Activated CD4-positive, alpha-beta memory T cell treated with anti-CD3 and anti-CD28 coated beads for 36 hours (primary cell): ENCODE measurements at regions not wholly inside any gene's neighbourhood (a gene's known extent, or its start where the extent isn't known, plus 50 kb on each side); places are given as distances from the start of the nearest gene placed in this dataset.
"Not testable (repeated sequence)": the region's sequence is repeated elsewhere in the genome, so short reads cannot be mapped to it uniquely, and the experiment has no call there.

Experiments used
- CTCF ChIA-PET: fragments of 350-600 bp; sonication (Branson Sonifier 250); formaldehyde crosslinking; loops from one replicate; lab custom pipeline; 2021; ENCODE audit warnings: antibody characterized with exemption, inconsistent platforms; lab: Charles Lee
- POLR2A ChIA-PET: fragments of 350-600 bp; sonication (Branson Sonifier 250); formaldehyde crosslinking; loops from one replicate; lab custom pipeline; 2021; ENCODE audit warnings: antibody characterized with exemption; lab: Charles Lee
- DNase-seq: peaks from one replicate; pipeline ENCODE4 v3.0.0-alpha.2; 2020
- H3K27ac Mint-ChIP-seq: one replicate; pipeline ENCODE4 v1.8.0; 2021; ENCODE audit warnings: mixed read lengths
- H3K27me3 Mint-ChIP-seq: one replicate; pipeline ENCODE4 v1.8.0; 2021; ENCODE audit warnings: mixed read lengths
- H3K36me3 Mint-ChIP-seq: one replicate; pipeline ENCODE4 v1.8.0; 2021; ENCODE audit warnings: mixed read lengths
- H3K4me1 Mint-ChIP-seq: one replicate; pipeline ENCODE4 v1.8.0; 2021; ENCODE audit warnings: low read depth, mixed read lengths
- H3K4me3 Mint-ChIP-seq: one replicate; pipeline ENCODE4 v1.8.0; 2021; ENCODE audit warnings: mild to moderate bottlenecking, mixed read lengths
- H3K9me3 Mint-ChIP-seq: one replicate; pipeline ENCODE4 v1.8.0; 2021; ENCODE audit warnings: mixed read lengths
- intact Hi-C: fragments of 100-400 bp; cut with micrococcal nuclease; formaldehyde crosslinking; loops from one replicate; pipeline ENCODE4 v1.15.1; 2023

DNA sequence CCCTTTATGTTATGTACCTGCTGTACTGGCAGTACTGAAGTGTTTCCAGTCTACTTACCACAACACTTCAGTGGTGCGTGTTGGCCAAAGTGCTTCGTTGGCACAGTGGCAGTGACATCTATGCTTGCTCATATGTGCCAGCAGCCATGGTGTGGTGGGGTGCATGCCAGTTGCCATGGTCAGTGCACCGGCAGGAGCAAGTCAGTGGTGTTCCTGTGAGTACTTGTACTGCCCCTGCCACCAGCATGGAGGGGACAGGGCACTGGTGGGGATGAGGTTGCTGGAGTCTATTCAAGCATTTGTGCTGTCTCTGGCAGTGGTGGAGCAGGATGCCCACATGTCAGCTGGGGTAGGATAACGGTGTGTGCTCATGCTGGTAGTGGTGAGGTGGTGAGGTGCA is 800.0 kb downstream of the TRHDE start:
- H3K9me3 Mint-ChIP-seq, result peaks cover 9% of the 10 kb centered on the region
- H3K4me3 Mint-ChIP-seq, result no peak overlapping the region
- H3K27ac Mint-ChIP-seq, result no peak overlapping the region
- no peak for DNase-seq
- H3K4me1 Mint-ChIP-seq, result no peaks in the 10 kb centered on the region
- H3K36me3 Mint-ChIP-seq, result no peaks in the 10 kb centered on the region
- ChIA-PET POLR2A (no interaction called here), CTCF (no interaction called here)
- no peaks in the 10 kb centered on the region for H3K27me3 Mint-ChIP-seq
- intact Hi-C loops, result no loop called here

GRCh38 chr12:73076760-73077159 is 804.6 kb downstream of the TRHDE start:
- Mint-ChIP-seq H3K4me1 (no peaks in the 10 kb centered on the region), H3K27me3 (no peaks in the 10 kb centered on the region), H3K36me3 (no peaks in the 10 kb centered on the region), H3K4me3 (no peak overlapping the region), H3K9me3 (peaks cover 15% of the 10 kb centered on the region), H3K27ac (no peak overlapping the region)
- intact Hi-C loops, result no loop called here
- ChIA-PET CTCF (no interaction called here), POLR2A (no interaction called here)
- no peak for DNase-seq

DNA sequence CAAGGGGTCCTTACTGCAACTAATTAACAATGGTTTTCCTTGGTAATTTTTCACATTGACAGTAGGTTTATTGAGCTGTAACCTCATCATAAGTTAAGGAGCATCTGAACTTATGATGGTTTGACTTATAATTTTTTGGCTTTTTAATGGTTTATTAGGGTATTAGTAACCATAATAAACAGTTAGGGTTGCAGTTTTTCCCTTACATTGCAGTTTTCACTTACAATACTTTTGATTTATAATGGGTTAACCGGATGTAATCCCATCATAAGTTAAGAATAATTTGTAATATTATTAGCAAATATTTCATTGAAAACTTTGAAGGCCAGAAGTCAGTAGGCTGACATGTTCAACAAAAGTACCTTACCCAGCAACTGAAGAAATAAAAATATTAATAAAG is 811.6 kb downstream of the TRHDE start:
- no peaks in the 10 kb centered on the region for H3K4me1 Mint-ChIP-seq
- no peaks in the 10 kb centered on the region for H3K36me3 Mint-ChIP-seq
- peaks cover 25% of the 10 kb centered on the region for H3K9me3 Mint-ChIP-seq
- intact Hi-C loops, result no loop called here
- no peak overlapping the region for H3K4me3 Mint-ChIP-seq
- H3K27me3 Mint-ChIP-seq, result no peaks in the 10 kb centered on the region
- ChIA-PET CTCF (no interaction called here), POLR2A (no interaction called here)
- no peak for DNase-seq
- no peak overlapping the region for H3K27ac Mint-ChIP-seq

- intact Hi-C loops, result no loop called here
- POLR2A ChIA-PET, result no interaction called here
- Mint-ChIP-seq H3K4me3 (no peak overlapping the region), H3K27me3 (no peaks in the 10 kb centered on the region), H3K4me1 (no peaks in the 10 kb centered on the region), H3K9me3 (peaks cover 7% of the 10 kb centered on the region), H3K36me3 (no peaks in the 10 kb centered on the region), H3K27ac (no peak overlapping the region)
- CTCF ChIA-PET, result no interaction called here
- DNase-seq, result no peak
These were observed 834.1 kb downstream of the TRHDE start for GRCh38 chr12:73106296-73106695.

DNA sequence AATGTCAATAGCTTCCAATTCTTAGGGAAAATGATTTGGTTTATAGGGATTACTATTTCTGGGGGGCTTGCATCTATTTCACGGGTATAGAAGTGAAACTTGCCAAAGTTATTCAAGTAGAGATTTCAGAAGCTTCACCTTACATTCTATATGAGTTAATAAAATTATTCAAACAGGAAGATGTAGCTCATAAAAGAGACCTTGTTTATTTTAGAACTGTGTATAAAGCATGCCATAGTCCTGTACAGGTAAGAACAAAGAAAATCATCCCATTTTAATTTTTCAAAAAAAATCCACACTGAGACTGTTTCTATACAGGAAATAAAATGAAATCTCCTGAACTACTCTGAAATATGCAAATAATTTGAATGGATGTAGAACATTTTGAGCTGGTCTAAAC is 834.7 kb downstream of the TRHDE start:
- intact Hi-C loops, result no loop called here
- POLR2A ChIA-PET, result no interaction called here
- Mint-ChIP-seq H3K27me3 (no peaks in the 10 kb centered on the region), H3K4me1 (no peaks in the 10 kb centered on the region), H3K4me3 (no peak overlapping the region), H3K36me3 (no peaks in the 10 kb centered on the region), H3K27ac (no peak overlapping the region), H3K9me3 (peaks cover 7% of the 10 kb centered on the region)
- CTCF ChIA-PET, result interaction anchor here (0.7 kb wide), 1 partner anchor 211 kb away, joined by 3 read pairs; no protein-coding TSS in a partner anchor
- DNase-seq, result no peak

GRCh38 chr12:73110816-73111215 is 838.6 kb downstream of the TRHDE start:
- Mint-ChIP-seq H3K36me3 (no peaks in the 10 kb centered on the region), H3K4me1 (no peaks in the 10 kb centered on the region), H3K27me3 (no peaks in the 10 kb centered on the region), H3K9me3 (no peaks in the 10 kb centered on the region), H3K4me3 (no peak overlapping the region), H3K27ac (no peak overlapping the region)
- CTCF ChIA-PET, result no interaction called here
- intact Hi-C loops, result no loop called here
- POLR2A ChIA-PET, result no interaction called here
- no peak for DNase-seq

GRCh38 chr12:73112035-73112816 is 840.1 kb downstream of the TRHDE start:
- DNase-seq, result no peak
- Mint-ChIP-seq H3K4me3 (no peak overlapping the region), H3K4me1 (no peaks in the 10 kb centered on the region), H3K27me3 (no peaks in the 10 kb centered on the region), H3K9me3 (no peaks in the 10 kb centered on the region), H3K27ac (no peak overlapping the region), H3K36me3 (no peaks in the 10 kb centered on the region)
- intact Hi-C loops, result no loop called here
- ChIA-PET POLR2A (no interaction called here), CTCF (no interaction called here)

DNA sequence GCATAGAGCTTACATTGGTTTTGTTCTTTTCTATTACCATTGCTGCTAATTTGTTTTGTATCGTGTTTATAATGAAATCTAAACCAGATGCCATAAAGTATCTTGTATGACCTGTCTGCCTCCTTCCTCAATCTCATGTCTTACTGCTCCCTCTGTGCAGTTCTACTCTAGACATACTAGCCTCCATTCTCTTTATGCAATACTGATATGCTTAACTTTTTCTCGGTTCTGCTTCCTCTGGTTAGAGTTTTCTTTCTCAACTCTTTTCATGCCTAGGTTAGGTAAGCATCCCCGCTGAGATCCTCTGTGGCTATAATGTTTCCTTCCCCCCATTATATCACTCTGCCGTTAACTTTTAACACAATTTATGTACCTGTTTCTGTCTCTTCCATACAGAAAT is 852.3 kb downstream of the TRHDE start:
- no peaks in the 10 kb centered on the region for H3K4me1 Mint-ChIP-seq
- H3K36me3 Mint-ChIP-seq, result no peaks in the 10 kb centered on the region
- no peak overlapping the region for H3K4me3 Mint-ChIP-seq
- peaks cover 6% of the 10 kb centered on the region for H3K9me3 Mint-ChIP-seq
- intact Hi-C loops, result no loop called here
- ChIA-PET POLR2A (no interaction called here), CTCF (no interaction called here)
- no peak for DNase-seq
- H3K27me3 Mint-ChIP-seq, result no peaks in the 10 kb centered on the region
- H3K27ac Mint-ChIP-seq, result no peak overlapping the region

GRCh38 chr12:73125148-73125547 is 853.0 kb downstream of the TRHDE start:
- no peaks in the 10 kb centered on the region for H3K4me1 Mint-ChIP-seq
- peaks cover 6% of the 10 kb centered on the region for H3K9me3 Mint-ChIP-seq
- no peaks in the 10 kb centered on the region for H3K36me3 Mint-ChIP-seq
- H3K4me3 Mint-ChIP-seq, result no peak overlapping the region
- intact Hi-C loops, result no loop called here
- ChIA-PET CTCF (no interaction called here), POLR2A (no interaction called here)
- H3K27ac Mint-ChIP-seq, result no peak overlapping the region
- no peaks in the 10 kb centered on the region for H3K27me3 Mint-ChIP-seq
- no peak for DNase-seq

DNA sequence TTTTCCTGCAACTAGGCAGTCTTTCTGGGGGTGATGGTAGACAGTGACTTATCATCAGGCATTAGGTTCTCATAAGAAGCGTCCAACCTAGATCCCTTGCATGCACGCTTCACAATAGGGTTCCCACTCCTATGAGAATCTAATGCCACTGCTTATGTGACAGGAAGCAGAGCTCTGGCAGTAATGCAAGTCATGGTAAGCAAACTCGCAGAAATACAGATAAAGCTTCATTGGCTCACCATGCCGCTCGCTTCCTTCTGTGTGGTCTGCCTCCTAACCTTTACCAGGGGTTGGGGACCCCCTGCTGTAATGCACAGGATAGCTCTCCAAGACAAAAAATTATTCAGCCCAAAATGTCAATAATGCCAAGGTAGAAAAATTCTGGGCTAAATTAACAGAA is 864.2 kb downstream of the TRHDE start:
- CTCF ChIA-PET, result no interaction called here
- H3K27me3 Mint-ChIP-seq, result no peaks in the 10 kb centered on the region
- H3K9me3 Mint-ChIP-seq, result peaks cover 11% of the 10 kb centered on the region
- POLR2A ChIA-PET, result no interaction called here
- intact Hi-C loops, result no loop called here
- no peaks in the 10 kb centered on the region for H3K4me1 Mint-ChIP-seq
- no peaks in the 10 kb centered on the region for H3K36me3 Mint-ChIP-seq
- no peak overlapping the region for H3K4me3 Mint-ChIP-seq
- no peak for DNase-seq
- no peak overlapping the region for H3K27ac Mint-ChIP-seq

- CTCF ChIA-PET, POLR2A ChIA-PET, H3K36me3 Mint-ChIP-seq, H3K27ac Mint-ChIP-seq, H3K4me1 Mint-ChIP-seq, intact Hi-C loops, H3K27me3 Mint-ChIP-seq, H3K4me3 Mint-ChIP-seq, DNase-seq: not testable (repeated sequence)
- peaks cover 11% of the 10 kb centered on the region for H3K9me3 Mint-ChIP-seq
These were observed 867.5 kb downstream of the TRHDE start for GRCh38 chr12:73139642-73140041.

GRCh38 chr12:73158341-73158740 is 886.2 kb downstream of the TRHDE start:
- Mint-ChIP-seq H3K9me3 (peaks cover 12% of the 10 kb centered on the region), H3K4me3 (no peak overlapping the region), H3K27ac (no peak overlapping the region), H3K36me3 (no peaks in the 10 kb centered on the region), H3K27me3 (no peaks in the 10 kb centered on the region), H3K4me1 (no peaks in the 10 kb centered on the region)
- ChIA-PET CTCF (no interaction called here), POLR2A (no interaction called here)
- no peak for DNase-seq
- intact Hi-C loops, result no loop called here

- H3K36me3 Mint-ChIP-seq, result no peaks in the 10 kb centered on the region
These were observed 887.8 kb downstream of the TRHDE start for GRCh38 chr12:73159954-73160353.

More at GRCh38 chr12:73159954-73160353, 887.8 kb downstream of the TRHDE start:
- DNase-seq, result no peak
- Mint-ChIP-seq H3K4me1 (no peaks in the 10 kb centered on the region), H3K9me3 (peaks cover 16% of the 10 kb centered on the region), H3K27ac (no peak overlapping the region), H3K27me3 (no peaks in the 10 kb centered on the region), H3K4me3 (no peak overlapping the region)
- ChIA-PET POLR2A (no interaction called here), CTCF (no interaction called here)
- intact Hi-C loops, result no loop called here
